IMR-90 (cell line): ENCODE measurements at regions not wholly inside any gene's neighbourhood (a gene's known extent, or its start where the extent isn't known, plus 50 kb on each side); places are given as distances from the start of the nearest gene placed in this dataset.

ENCODE experiments used
- ATAC-seq: fragments of 200-7000 bp; cut with Tn5 transposase; 2 replicates; pipeline ENCODE4 v1.9.1; 2020; ENCODE audit warnings: low read depth, mild to moderate bottlenecking, moderate library complexity
- BruUV-seq: library from RNA; stranded (reverse); fragments of 400-500 nt; replicated peaks from 2 replicates; lab custom pipeline; 2021; lab: Mats Ljungman, UMichigan
- CTCF ChIA-PET: fragments of 300-600 bp; formaldehyde crosslinking; extraction: SDS; loops from one replicate; lab custom pipeline; 2021; ENCODE audit warnings: antibody characterized with exemption; lab: Yijun Ruan, JAX
- POLR2A ChIA-PET: fragments of 300-600 bp; sonication (Branson Sonifier 250); formaldehyde crosslinking; loops from one replicate; lab custom pipeline; 2022; ENCODE audit warnings: antibody characterized with exemption; ENCODE audit not compliant: unreplicated experiment; lab: Charles Lee
- DNase-seq: peaks from one replicate; pipeline ENCODE4 v3.0.0; 2013
- H2AFZ ChIP-seq: replicated peaks from 2 replicates; pipeline ENCODE3; 2013; ENCODE audit warnings: low read length, mild to moderate bottlenecking; ENCODE audit not compliant: poor library complexity
- H2AK5ac ChIP-seq: 2 replicates; pipeline ENCODE4 v1.6.1; 2013; ENCODE audit warnings: low read depth, low read length, inconsistent platforms
- H2AK9ac ChIP-seq: replicated peaks from 2 replicates; pipeline ENCODE3; 2013; ENCODE audit warnings: mild to moderate bottlenecking, low read depth, low read length, moderate library complexity; ENCODE audit not compliant: poor library complexity
- H2BK120ac ChIP-seq: 2 replicates; pipeline ENCODE4 v1.6.1; 2013; ENCODE audit warnings: low read depth, low read length, inconsistent platforms
- H2BK15ac ChIP-seq: 3 replicates; pipeline ENCODE4 v1.6.1; 2013; ENCODE audit warnings: low read depth, low read length, inconsistent platforms
- H2BK20ac ChIP-seq: 2 replicates; pipeline ENCODE4 v1.6.1; 2013; ENCODE audit warnings: low read depth, mild to moderate bottlenecking, inconsistent platforms, low read length, moderate library complexity
- H2BK5ac ChIP-seq: 2 replicates; pipeline ENCODE4 v1.6.1; 2013; ENCODE audit warnings: mild to moderate bottlenecking, low read depth, low read length, inconsistent platforms; ENCODE audit not compliant: poor library complexity, severe bottlenecking
- H3K14ac ChIP-seq: replicated peaks from 2 replicates; pipeline ENCODE4 v1.6.1; 2013; ENCODE audit warnings: low read depth, low read length, inconsistent platforms
- H3K18ac ChIP-seq: 2 replicates; pipeline ENCODE4 v1.6.1; 2013; ENCODE audit warnings: low read depth, low read length, control low read depth
- H3K23ac ChIP-seq: 2 replicates; pipeline ENCODE4 v1.6.1; 2013; ENCODE audit warnings: low read depth, low read length, inconsistent platforms
- H3K27ac ChIP-seq: 2 replicates; pipeline ENCODE4 v1.5.1; 2013; ENCODE audit warnings: mild to moderate bottlenecking, control low read depth, low read length; ENCODE audit not compliant: insufficient read depth
- H3K27me3 ChIP-seq: 2 replicates; pipeline ENCODE4 v1.6.1; 2013; ENCODE audit warnings: low read length; ENCODE audit not compliant: control insufficient read depth, insufficient read depth
- H3K36me3 ChIP-seq: 2 replicates; pipeline ENCODE4 v1.6.1; 2013; ENCODE audit warnings: low read length, mixed read lengths; ENCODE audit not compliant: control insufficient read depth, insufficient read depth
- H3K4ac ChIP-seq: 2 replicates; pipeline ENCODE4 v1.6.1; 2013; ENCODE audit warnings: low read depth, low read length, inconsistent platforms
- H3K4me1 ChIP-seq: 2 replicates; pipeline ENCODE4 v1.6.1; 2013; ENCODE audit warnings: low read length, mixed read lengths; ENCODE audit not compliant: control insufficient read depth, insufficient read depth
- H3K4me2 ChIP-seq: 2 replicates; pipeline ENCODE4 v1.6.1; 2013; ENCODE audit warnings: low read depth, mild to moderate bottlenecking, control low read depth, low read length, moderate library complexity
- H3K4me3 ChIP-seq: 2 replicates; pipeline ENCODE4 v1.5.1; 2013; ENCODE audit warnings: low read depth, mild to moderate bottlenecking, control low read depth, low read length, moderate library complexity; ENCODE audit not compliant: insufficient read depth
- H3K56ac ChIP-seq: 2 replicates; pipeline ENCODE4 v1.6.1; 2013; ENCODE audit warnings: low read length, inconsistent platforms; ENCODE audit not compliant: insufficient read depth; ENCODE audit errors: extremely low read depth
- H3K79me1 ChIP-seq, 2 experiments: 2 replicates each; pipeline ENCODE4 v1.6.1; 2013; ENCODE audit warnings: low read length in 2 of 2, inconsistent platforms in 1 of 2, low read depth in 1 of 2
- H3K9ac ChIP-seq: 2 replicates; pipeline ENCODE4 v1.6.1; 2013; ENCODE audit warnings: low read depth, low read length, control low read depth
- H3K9me1 ChIP-seq: 2 replicates; pipeline ENCODE4 v1.6.1; 2013; ENCODE audit warnings: low read length, inconsistent platforms; ENCODE audit not compliant: insufficient read depth
- H3K9me3 ChIP-seq: 2 replicates; pipeline ENCODE4 v1.6.1; 2013; ENCODE audit warnings: low read length; ENCODE audit not compliant: control insufficient read depth, insufficient read depth
- H4K20me1 ChIP-seq: 2 replicates; pipeline ENCODE4 v1.6.1; 2013; ENCODE audit warnings: low read length, inconsistent platforms; ENCODE audit not compliant: insufficient read depth
- H4K5ac ChIP-seq: 2 replicates; pipeline ENCODE4 v1.6.1; 2013; ENCODE audit warnings: mild to moderate bottlenecking, low read depth, low read length, control low read depth
- H4K8ac ChIP-seq, 2 experiments: 2 replicates each; pipeline ENCODE4 v1.6.1; 2013; ENCODE audit warnings: low read depth in 2 of 2, low read length in 2 of 2, control low read depth in 1 of 2, inconsistent platforms in 1 of 2
- H4K91ac ChIP-seq: 2 replicates; pipeline ENCODE4 v1.6.1; 2013; ENCODE audit warnings: low read depth, low read length, inconsistent platforms; ENCODE audit not compliant: insufficient read depth
- BHLHE40 ChIP-seq: fragments of 150-350 bp; IDR thresholded peaks from 2 replicates; pipeline ENCODE4 v1.6.1; 2016; ENCODE audit warnings: mild to moderate bottlenecking, low read depth, low read length
- CEBPB ChIP-seq: IDR thresholded peaks from 2 replicates; pipeline ENCODE4 v1.6.1; 2012; ENCODE audit warnings: low read depth, low read length, improper control_type of control experiment
- CHD1 ChIP-seq: IDR thresholded peaks from 2 replicates; pipeline ENCODE4 v1.6.1; 2012; ENCODE audit warnings: low read depth, low read length, improper control_type of control experiment
- CTCF ChIP-seq: conservative IDR thresholded peaks from 2 replicates; pipeline ENCODE4 v1.5.1; 2012; ENCODE audit warnings: mild to moderate bottlenecking, low read depth, low read length, improper control_type of control experiment
- ELK1 ChIP-seq: fragments of 150-350 bp; IDR thresholded peaks from 2 replicates; pipeline ENCODE4 v1.6.1; 2016; ENCODE audit warnings: low read depth, mild to moderate bottlenecking, low read length, moderate library complexity, borderline replicate concordance
- FOS ChIP-seq: fragments of 150-350 bp; IDR thresholded peaks from 2 replicates; pipeline ENCODE4 v1.6.1; 2016; ENCODE audit warnings: low read depth, low read length
- MAFK ChIP-seq: IDR thresholded peaks from 2 replicates; pipeline ENCODE4 v1.6.1; 2012; ENCODE audit warnings: low read depth, low read length, improper control_type of control experiment
- MAZ ChIP-seq: IDR thresholded peaks from 2 replicates; pipeline ENCODE4 v1.6.1; 2012; ENCODE audit warnings: low read depth, mild to moderate bottlenecking, low read length, improper control_type of control experiment, moderate library complexity, borderline replicate concordance
- MXI1 ChIP-seq: IDR thresholded peaks from 2 replicates; pipeline ENCODE4 v1.6.1; 2012; ENCODE audit warnings: low read depth, mild to moderate bottlenecking, low read length, moderate library complexity, borderline replicate concordance
- NFE2L2 ChIP-seq: fragments of 150-350 bp; IDR thresholded peaks from 2 replicates; pipeline ENCODE4 v1.6.1; 2016; ENCODE audit warnings: low read depth, mild to moderate bottlenecking, low read length
- POLR2A ChIP-seq: IDR thresholded peaks from 2 replicates; pipeline ENCODE4 v1.6.1; 2012; ENCODE audit warnings: mild to moderate bottlenecking, low read depth, low read length
- RAD21 ChIP-seq: IDR thresholded peaks from 2 replicates; pipeline ENCODE4 v1.6.1; 2012; ENCODE audit warnings: low read length, improper control_type of control experiment
- RCOR1 ChIP-seq: IDR thresholded peaks from 2 replicates; pipeline ENCODE4 v1.6.1; 2012; ENCODE audit warnings: mild to moderate bottlenecking, low read length, improper control_type of control experiment; ENCODE audit not compliant: insufficient replicate concordance
- RFX5 ChIP-seq: IDR thresholded peaks from 2 replicates; pipeline ENCODE4 v1.8.0; 2012; ENCODE audit warnings: low read depth, mild to moderate bottlenecking, low read length, moderate library complexity
- SMC3 ChIP-seq: fragments of 150-350 bp; IDR thresholded peaks from 2 replicates; pipeline ENCODE4 v1.6.1; 2016; ENCODE audit warnings: low read depth, mild to moderate bottlenecking, antibody characterized with exemption, low read length, moderate library complexity
- USF2 ChIP-seq: fragments of 150-350 bp; IDR thresholded peaks from 2 replicates; pipeline ENCODE4 v1.6.1; 2017; ENCODE audit warnings: mild to moderate bottlenecking, antibody characterized with exemption, low read length, low read depth
- WGBS, 2 experiments: methylation state at CpG; one replicate each; pipeline versions ENCODE4 v1.1.5 to v1.1.7; 2013; ENCODE audit warnings: missing lambda C conversion rate in 2 of 2; ENCODE audit not compliant: insufficient read length in 1 of 2; ENCODE audit errors: extremely low coverage in 2 of 2; 5-methylcytosine and 5-hydroxymethylcytosine counted together
- dilution Hi-C: fragments of 300-500 bp; cut with HindIII; formaldehyde crosslinking; loops from one replicate; pipeline ENCODE4 v1.14.3; 2018; ENCODE audit warnings: low sequenced_read_pairs; ENCODE audit not compliant: unreplicated experiment
- in situ Hi-C: fragments of 300-500 bp; cut with MboI; formaldehyde crosslinking; loops from 3 replicates; pipeline ENCODE4 v1.14.3; 2019; ENCODE audit warnings: low sequenced_read_pairs, inconsistent platforms, mixed read lengths
- intact Hi-C: fragments of 100-400 bp; cut with micrococcal nuclease; formaldehyde crosslinking; loops from 2 replicates; pipeline ENCODE4 v1.10.0; 2022

- Histone ChIP-seq H2BK120ac (no peak overlapping the region), H3K9ac (no peak overlapping the region), H4K5ac (no peak overlapping the region; the same call in 1 of the 2 replicates), H3K79me1 (no peaks in the 10 kb centered on the region), H2AFZ (no peak overlapping the region), H2AK9ac (no peak overlapping the region), H3K9me1 (no peaks in the 10 kb centered on the region), H3K18ac (no peak overlapping the region; the same call in 1 of the 2 replicates), H3K4ac (no peak overlapping the region), H3K23ac (no peak overlapping the region), H3K4me3 (no peak overlapping the region), H3K14ac (no peak overlapping the region), H4K8ac (no peak overlapping the region), H2BK15ac (no peak overlapping the region), H2BK5ac (no peak overlapping the region), H3K27me3 (no peaks in the 10 kb centered on the region), H4K91ac (no peak overlapping the region), H3K36me3 (no peaks in the 10 kb centered on the region), H3K9me3 (no peaks in the 10 kb centered on the region), H4K20me1 (no peaks in the 10 kb centered on the region), H3K56ac (no peak overlapping the region), H2BK20ac (no peak overlapping the region), H3K4me2 (no peak overlapping the region), H2AK5ac (no peak overlapping the region), H3K27ac (no peak overlapping the region), H3K4me1 (no peaks in the 10 kb centered on the region; the same call in 1 of the 2 replicates)
- CTCF ChIA-PET = no interaction called here
- POLR2A ChIA-PET = no interaction called here
- in situ Hi-C loops (no loop called here), dilution Hi-C loops (no loop called here), intact Hi-C loops (no loop called here)
- ATAC-seq = no peak
- WGBS, 2 experiments = no CpG with 5 or more reads among the region's 2 CpGs
- BruUV-seq = no TSS peak
- TF ChIP-seq RFX5 (no peak), RCOR1 (no peak), CEBPB (no peak), ELK1 (no peak), MAZ (no peak), MAFK (no peak), BHLHE40 (no peak), NFE2L2 (no peak), CTCF (no peak), USF2 (no peak), FOS (no peak), MXI1 (no peak), CHD1 (no peak), POLR2A (no peak), RAD21 (no peak), SMC3 (no peak)
- DNase-seq = no peak
These were observed 710.7 kb upstream of the ADAMTS5 start for GRCh38 chr21:27677546-27677945.
